Lower leg skin (tissue), 3 donors: ENCODE measurements at regions not wholly inside any gene's neighbourhood (a gene's known extent, or its start where the extent isn't known, plus 50 kb on each side); places are given as distances from the start of the nearest gene placed in this dataset.

Experiments used
- POLR2A ChIP-seq, 2 donors: fragments of 450-650 bp; IDR thresholded peaks; one replicate each; pipeline ENCODE4 v1.6.1; 2016 to 2017; ENCODE audit warnings: antibody characterized with exemption in 2 of 2, mild to moderate bottlenecking in 1 of 2, moderate library complexity in 1 of 2
- TF ChIP-seq, protein P1 (sequence below), 3 donors: fragments of 450-650 bp; IDR thresholded peaks; one replicate each; pipeline ENCODE4 v1.5.1; 2016; ENCODE audit warnings: antibody characterized with exemption in 3 of 3, mild to moderate bottlenecking in 3 of 3, moderate library complexity in 2 of 3

- no peak for TF ChIP-seq POLR2A (IDR thresholded peaks at IDR 0.05)
- TF ChIP-seq, protein P1, sequence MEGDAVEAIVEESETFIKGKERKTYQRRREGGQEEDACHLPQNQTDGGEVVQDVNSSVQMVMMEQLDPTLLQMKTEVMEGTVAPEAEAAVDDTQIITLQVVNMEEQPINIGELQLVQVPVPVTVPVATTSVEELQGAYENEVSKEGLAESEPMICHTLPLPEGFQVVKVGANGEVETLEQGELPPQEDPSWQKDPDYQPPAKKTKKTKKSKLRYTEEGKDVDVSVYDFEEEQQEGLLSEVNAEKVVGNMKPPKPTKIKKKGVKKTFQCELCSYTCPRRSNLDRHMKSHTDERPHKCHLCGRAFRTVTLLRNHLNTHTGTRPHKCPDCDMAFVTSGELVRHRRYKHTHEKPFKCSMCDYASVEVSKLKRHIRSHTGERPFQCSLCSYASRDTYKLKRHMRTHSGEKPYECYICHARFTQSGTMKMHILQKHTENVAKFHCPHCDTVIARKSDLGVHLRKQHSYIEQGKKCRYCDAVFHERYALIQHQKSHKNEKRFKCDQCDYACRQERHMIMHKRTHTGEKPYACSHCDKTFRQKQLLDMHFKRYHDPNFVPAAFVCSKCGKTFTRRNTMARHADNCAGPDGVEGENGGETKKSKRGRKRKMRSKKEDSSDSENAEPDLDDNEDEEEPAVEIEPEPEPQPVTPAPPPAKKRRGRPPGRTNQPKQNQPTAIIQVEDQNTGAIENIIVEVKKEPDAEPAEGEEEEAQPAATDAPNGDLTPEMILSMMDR (IDR thresholded peaks at IDR 0.05) = no peak
Measured at GRCh38 chr3:87145553-87145952, 81.6 kb upstream of the CHMP2B start.
